Transverse colon (tissue), 4 donors: ENCODE measurements at regions not wholly inside any gene's neighbourhood (a gene's known extent, or its start where the extent isn't known, plus 50 kb on each side); places are given as distances from the start of the nearest gene placed in this dataset.

Source experiments
- DNase-seq: peaks from one replicate; pipeline ENCODE4 v3.0.0-alpha.2; 2019
- H3K27ac ChIP-seq, 4 donors: fragments of 200-600 bp; sonication (generic); 2 replicates each; pipeline ENCODE4 v1.5.1; 2016 to 2018; ENCODE audit warnings: inconsistent platforms in 4 of 4
- H3K27me3 ChIP-seq: fragments of 200-600 bp; sonication (generic); 2 replicates; pipeline ENCODE4 v1.5.1; 2017; ENCODE audit warnings: inconsistent platforms
- H3K36me3 ChIP-seq, 4 donors: fragments of 200-600 bp; sonication (generic); 2 replicates each; pipeline ENCODE4 v1.5.1; 2017 to 2019; ENCODE audit warnings: inconsistent platforms in 4 of 4
- H3K4me1 ChIP-seq, 4 donors: fragments of 200-600 bp; sonication (generic); 2 replicates each; pipeline ENCODE4 v1.5.1; 2017 to 2020; ENCODE audit warnings: inconsistent platforms in 4 of 4
- H3K4me3 ChIP-seq, 4 donors: fragments of 200-600 bp; sonication (generic); 1 replicate in 1 of 4; 2 replicates in 3 of 4; pipeline versions ENCODE4 v1.5.1 to v1.6.1; 2017 to 2019; ENCODE audit warnings: inconsistent platforms in 4 of 4
- H3K9me3 ChIP-seq, 2 donors: fragments of 200-600 bp; sonication (generic); 2 replicates each; pipeline ENCODE4 v1.5.1; 2017 to 2019; ENCODE audit warnings: inconsistent platforms in 2 of 2
- CTCF ChIP-seq, 5 experiments: fragments of 200-600 bp in 3 of 5; fragments of 450-650 bp in 2 of 5; sonication (generic) in 3 of 5; IDR thresholded peaks; 1 replicate in 2 of 5; 2 replicates in 3 of 5; pipeline ENCODE4 v1.5.1; 2016 to 2017; ENCODE audit warnings: antibody characterized with exemption in 5 of 5, inconsistent platforms in 3 of 5, mild to moderate bottlenecking in 2 of 5, moderate library complexity in 1 of 5
- EP300 ChIP-seq: sonication (generic); formaldehyde crosslinking; IDR thresholded peaks from one replicate; pipeline ENCODE4 v1.6.1; 2017; ENCODE audit warnings: antibody characterized with exemption, low read depth
- POLR2A ChIP-seq: fragments of 450-650 bp; IDR thresholded peaks from one replicate; pipeline ENCODE4 v1.6.1; 2016; ENCODE audit warnings: antibody characterized with exemption, mild to moderate bottlenecking, moderate library complexity
- POLR2AphosphoS5 ChIP-seq, 3 donors: sonication (generic); formaldehyde crosslinking; IDR thresholded peaks; one replicate each; pipeline ENCODE4 v1.6.1; 2016; ENCODE audit warnings: antibody characterized with exemption in 3 of 3
- WGBS, 2 donors: methylation state at CpG; one replicate each; pipeline ENCODE4 v1.1.5; 2018; ENCODE audit warnings: low coverage in 1 of 2; 5-methylcytosine and 5-hydroxymethylcytosine counted together
- in situ Hi-C, 4 donors: fragments of 200-750 bp; cut with MboI; loops; one replicate each; pipeline versions ENCODE4 v1.15.0 to v1.15.1; 2017; ENCODE audit warnings: low sequenced_read_pairs in 3 of 4, low pct_ligation_motif_present in 1 of 4, low pct_unique_long_range_greater_than_20kb in 1 of 4
- intact Hi-C: fragments of 100-400 bp; cut with DNase I; formaldehyde crosslinking; loops from one replicate; pipeline ENCODE4 v1.15.1; 2023; ENCODE audit warnings: low total_unique reads

GRCh38 chr18:64850791-64851190, 701.9 kb upstream of the LINC00305 start:
- no peaks in the 10 kb centered on the region for H3K36me3 ChIP-seq
- no peak overlapping the region for H3K27ac ChIP-seq
- no peaks in the 10 kb centered on the region for H3K9me3 ChIP-seq
- H3K27me3 ChIP-seq, result no peaks in the 10 kb centered on the region
- no peak overlapping the region for H3K4me3 ChIP-seq
- no peak for TF ChIP-seq POLR2AphosphoS5 (IDR thresholded peaks at IDR 0.05)
- TF ChIP-seq EP300, result no peak
- TF ChIP-seq CTCF (IDR thresholded peaks at IDR 0.05), result no peak
- TF ChIP-seq POLR2A, result no peak
- intact Hi-C loops (no loop called here), in situ Hi-C loops (no loop called here)
- H3K4me1 ChIP-seq, result no peaks in the 10 kb centered on the region
- 80 to 88% methylated on average over 1 of the region's 1 CpG for WGBS, 2 donors
- no peak for DNase-seq

- Histone ChIP-seq H3K27me3 (no peaks in the 10 kb centered on the region), H3K27ac (no peak overlapping the region), H3K9me3 (no peaks in the 10 kb centered on the region), H3K36me3 (no peaks in the 10 kb centered on the region), H3K4me3 (no peak overlapping the region), H3K4me1 (peaks cover 0 to 12% (median 0%) of the 10 kb centered on the region in 4 donors)
- DNase-seq, result no peak
- in situ Hi-C loops, result no loop called here
- TF ChIP-seq EP300 (no peak), POLR2AphosphoS5 (IDR thresholded peaks at IDR 0.05) (no peak), CTCF (IDR thresholded peaks at IDR 0.05) (no peak), POLR2A (no peak)
- intact Hi-C loops, result no loop called here
- 33 to 46% methylated on average over 2 of the region's 2 CpGs for WGBS, 2 donors
Measured at GRCh38 chr18:64840911-64841701, 692.2 kb upstream of the LINC00305 start.

- no peaks in the 10 kb centered on the region for H3K36me3 ChIP-seq
- intact Hi-C loops, result no loop called here
- WGBS, 2 donors, result 47 to 61% methylated on average over 3 of the region's 3 CpGs
Measured at GRCh38 chr18:64810354-64810753, 661.5 kb upstream of the LINC00305 start.

GRCh38 chr18:64809801-64810200, 660.9 kb upstream of the LINC00305 start:
- peak overlapping the region in 1 of 4 donors; percentile 46 for H3K27ac ChIP-seq
- 31 to 36% methylated on average over 4 to 5 of the region's 5 CpGs for WGBS, 2 donors
- in situ Hi-C loops (no loop called here), intact Hi-C loops (no loop called here)
- no peak for DNase-seq
- H3K4me1 ChIP-seq, result peaks cover 0 to 23% (median 9%) of the 10 kb centered on the region in 4 donors
- no peaks in the 10 kb centered on the region for H3K36me3 ChIP-seq
- no peak overlapping the region for H3K4me3 ChIP-seq
- H3K27me3 ChIP-seq, result no peaks in the 10 kb centered on the region
- no peak for TF ChIP-seq POLR2A
- TF ChIP-seq CTCF (IDR thresholded peaks at IDR 0.05), result no peak
- H3K9me3 ChIP-seq, result no peaks in the 10 kb centered on the region

More at GRCh38 chr18:64810354-64810753, 661.5 kb upstream of the LINC00305 start:
- Histone ChIP-seq H3K4me3 (no peak overlapping the region), H3K27ac (peak overlapping the region in 3 of 4 donors; percentile 12 to 54 (median 34)), H3K9me3 (no peaks in the 10 kb centered on the region), H3K27me3 (no peaks in the 10 kb centered on the region), H3K4me1 (peaks cover 0 to 23% (median 9%) of the 10 kb centered on the region in 4 donors)
- in situ Hi-C loops, result no loop called here
- TF ChIP-seq EP300, result no peak
- TF ChIP-seq CTCF (IDR thresholded peaks at IDR 0.05), result no peak
- no peak for TF ChIP-seq POLR2A
- TF ChIP-seq POLR2AphosphoS5 (IDR thresholded peaks at IDR 0.05), result no peak
- no peak for DNase-seq
